SK-N-SH (cell line): ENCODE measurements at regions not wholly inside any gene's neighbourhood (a gene's known extent, or its start where the extent isn't known, plus 50 kb on each side); places are given as distances from the start of the nearest gene placed in this dataset.

Source experiments
- CTCF ChIP-seq: fragments of 200-600 bp; sonication (generic); IDR thresholded peaks from 2 replicates; pipeline ENCODE4 v1.6.1; 2017; ENCODE audit warnings: antibody characterized with exemption, mild to moderate bottlenecking, moderate library complexity
- EP300 ChIP-seq, 2 experiments: IDR thresholded peaks; 2 replicates each; pipeline versions ENCODE4 v1.4.0 to v1.6.1; 2012; ENCODE audit warnings: borderline replicate concordance in 1 of 2, low read depth in 1 of 2, low read length in 1 of 2
- EZH2phosphoT487 ChIP-seq: fragments of 200-600 bp; sonication (generic); IDR thresholded peaks from 2 replicates; pipeline ENCODE4 v1.6.1; 2017; ENCODE audit warnings: low read depth, mixed run types, mild to moderate bottlenecking, antibody characterized with exemption, moderate library complexity, borderline replicate concordance
- FOXM1 ChIP-seq: IDR thresholded peaks from 2 replicates; pipeline ENCODE4 v1.4.0; 2012; ENCODE audit warnings: low read depth, mild to moderate bottlenecking
- NFIC ChIP-seq: IDR thresholded peaks from 2 replicates; pipeline ENCODE4 v1.4.0; 2012; ENCODE audit warnings: borderline replicate concordance
- PBX3 ChIP-seq: IDR thresholded peaks from 2 replicates; pipeline ENCODE4; 2012
- POLR2AphosphoS5 ChIP-seq: IDR thresholded peaks from 2 replicates; pipeline ENCODE4 v1.6.1; 2012; ENCODE audit warnings: low read depth, low read length
- SMC3 ChIP-seq: IDR thresholded peaks from 2 replicates; pipeline ENCODE4 v1.6.1; 2012; ENCODE audit warnings: low read depth, low read length, improper control_type of control experiment
- TCF12 ChIP-seq: IDR thresholded peaks from 2 replicates; pipeline ENCODE4 v1.4.0; 2012
- YY1 ChIP-seq: IDR thresholded peaks from 2 replicates; pipeline ENCODE4 v1.4.0; 2012; ENCODE audit warnings: low read depth, mild to moderate bottlenecking
- TF ChIP-seq, protein P1 (sequence below): IDR thresholded peaks from 2 replicates; pipeline ENCODE4 v1.6.1; 2012; ENCODE audit warnings: mild to moderate bottlenecking, low read depth, low read length, moderate library complexity

DNA sequence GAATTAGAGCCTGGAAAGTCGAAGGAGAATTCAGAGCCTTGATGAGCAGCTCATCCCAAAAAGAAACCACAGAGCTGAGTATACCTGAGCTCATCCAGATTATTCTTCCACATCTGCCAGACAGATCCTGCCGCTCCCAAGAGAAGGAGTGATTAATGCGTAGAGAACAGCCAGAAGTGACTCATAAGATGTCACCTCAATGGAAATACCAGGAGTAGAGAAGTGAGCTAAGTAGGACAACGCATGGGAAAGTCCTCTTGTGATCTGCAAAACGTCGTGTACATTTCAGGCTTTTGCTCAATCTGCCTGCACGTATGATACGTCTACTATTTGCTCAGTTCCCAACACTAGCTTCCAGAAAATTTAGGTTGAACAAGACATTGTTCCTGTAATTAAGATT is 230.5 kb upstream of the AUTS2 start:
- TF ChIP-seq EZH2phosphoT487 (no peak), TCF12 (peak; percentile 71), POLR2AphosphoS5 (no peak), CTCF (no peak), NFIC (no peak), SMC3 (no peak), PBX3 (peak; percentile 83), EP300 (IDR thresholded peaks at IDR 0.05; ENCODE audit: borderline replicate concordance in 1 of 2, low read depth in 1 of 2, low read length in 1 of 2) (no peak), FOXM1 (no peak), YY1 (no peak)
- TF ChIP-seq, protein P1, sequence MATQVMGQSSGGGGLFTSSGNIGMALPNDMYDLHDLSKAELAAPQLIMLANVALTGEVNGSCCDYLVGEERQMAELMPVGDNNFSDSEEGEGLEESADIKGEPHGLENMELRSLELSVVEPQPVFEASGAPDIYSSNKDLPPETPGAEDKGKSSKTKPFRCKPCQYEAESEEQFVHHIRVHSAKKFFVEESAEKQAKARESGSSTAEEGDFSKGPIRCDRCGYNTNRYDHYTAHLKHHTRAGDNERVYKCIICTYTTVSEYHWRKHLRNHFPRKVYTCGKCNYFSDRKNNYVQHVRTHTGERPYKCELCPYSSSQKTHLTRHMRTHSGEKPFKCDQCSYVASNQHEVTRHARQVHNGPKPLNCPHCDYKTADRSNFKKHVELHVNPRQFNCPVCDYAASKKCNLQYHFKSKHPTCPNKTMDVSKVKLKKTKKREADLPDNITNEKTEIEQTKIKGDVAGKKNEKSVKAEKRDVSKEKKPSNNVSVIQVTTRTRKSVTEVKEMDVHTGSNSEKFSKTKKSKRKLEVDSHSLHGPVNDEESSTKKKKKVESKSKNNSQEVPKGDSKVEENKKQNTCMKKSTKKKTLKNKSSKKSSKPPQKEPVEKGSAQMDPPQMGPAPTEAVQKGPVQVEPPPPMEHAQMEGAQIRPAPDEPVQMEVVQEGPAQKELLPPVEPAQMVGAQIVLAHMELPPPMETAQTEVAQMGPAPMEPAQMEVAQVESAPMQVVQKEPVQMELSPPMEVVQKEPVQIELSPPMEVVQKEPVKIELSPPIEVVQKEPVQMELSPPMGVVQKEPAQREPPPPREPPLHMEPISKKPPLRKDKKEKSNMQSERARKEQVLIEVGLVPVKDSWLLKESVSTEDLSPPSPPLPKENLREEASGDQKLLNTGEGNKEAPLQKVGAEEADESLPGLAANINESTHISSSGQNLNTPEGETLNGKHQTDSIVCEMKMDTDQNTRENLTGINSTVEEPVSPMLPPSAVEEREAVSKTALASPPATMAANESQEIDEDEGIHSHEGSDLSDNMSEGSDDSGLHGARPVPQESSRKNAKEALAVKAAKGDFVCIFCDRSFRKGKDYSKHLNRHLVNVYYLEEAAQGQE = no peak
